ENCODE measurements at regions not wholly inside any gene's neighbourhood (a gene's known extent, or its start where the extent isn't known, plus 50 kb on each side); places are given as distances from the start of the nearest gene placed in this dataset.

- no peak for FAIRE-seq
- TF ChIP-seq POLR2A (IDR thresholded peaks at IDR 0.05; ENCODE audit: low read depth, low read length) = no peak
- no peak for DNase-seq (ENCODE audit: insufficient read length, low spot score)
Measured at GRCh38 chr7:49247759-49248158, 323.4 kb downstream of the CDC14C start.

- peak; percentile 57 for FAIRE-seq
- TF ChIP-seq POLR2A (IDR thresholded peaks at IDR 0.05; ENCODE audit: low read depth, low read length) = no peak
- no peak for DNase-seq (ENCODE audit: insufficient read length, low spot score)
Measured at GRCh38 chr7:49255054-49255453, 330.7 kb downstream of the CDC14C start.

GRCh38 chr7:49260538-49260937 lies 336.2 kb downstream of the CDC14C start:
- DNase-seq (ENCODE audit: insufficient read length, low spot score) (no peak), FAIRE-seq (no peak)
- no peak for TF ChIP-seq POLR2A (IDR thresholded peaks at IDR 0.05; ENCODE audit: low read depth, low read length)

GRCh38 chr7:49261928-49262327 lies 337.6 kb downstream of the CDC14C start:
- no peak for DNase-seq (ENCODE audit: insufficient read length, low spot score)
- FAIRE-seq = no peak
- no peak for TF ChIP-seq POLR2A (IDR thresholded peaks at IDR 0.05; ENCODE audit: low read depth, low read length)

GRCh38 chr7:49264530-49264929 lies 340.2 kb downstream of the CDC14C start:
- no peak for TF ChIP-seq POLR2A (IDR thresholded peaks at IDR 0.05; ENCODE audit: low read depth, low read length)
- DNase-seq (ENCODE audit: insufficient read length, low spot score) (no peak), FAIRE-seq (no peak)

- DNase-seq (ENCODE audit: insufficient read length, low spot score) = no peak
- TF ChIP-seq POLR2A (IDR thresholded peaks at IDR 0.05; ENCODE audit: low read depth, low read length) = no peak
- no peak for FAIRE-seq
Measured at GRCh38 chr7:49273897-49274296, 349.6 kb downstream of the CDC14C start.

GRCh38 chr7:49279891-49280290 lies 355.5 kb downstream of the CDC14C start:
- no peak for FAIRE-seq
- DNase-seq (ENCODE audit: insufficient read length, low spot score) = no peak
- TF ChIP-seq POLR2A (IDR thresholded peaks at IDR 0.05; ENCODE audit: low read depth, low read length) = no peak

- FAIRE-seq = no peak
- DNase-seq (ENCODE audit: insufficient read length, low spot score) = no peak
- no peak for TF ChIP-seq POLR2A (IDR thresholded peaks at IDR 0.05; ENCODE audit: low read depth, low read length)
Measured at GRCh38 chr7:49287653-49288052, 363.3 kb downstream of the CDC14C start.

- no peak for FAIRE-seq
- no peak for TF ChIP-seq POLR2A (IDR thresholded peaks at IDR 0.05; ENCODE audit: low read depth, low read length)
- DNase-seq (ENCODE audit: insufficient read length, low spot score) = no peak
Measured at GRCh38 chr7:49294611-49295010, 370.3 kb downstream of the CDC14C start.

GRCh38 chr7:49295146-49295545 lies 370.8 kb downstream of the CDC14C start:
- TF ChIP-seq POLR2A (IDR thresholded peaks at IDR 0.05; ENCODE audit: low read depth, low read length) = no peak
- DNase-seq (ENCODE audit: insufficient read length, low spot score) (no peak), FAIRE-seq (peak; percentile 36)

- no peak for DNase-seq (ENCODE audit: insufficient read length, low spot score)
- FAIRE-seq = no peak
- no peak for TF ChIP-seq POLR2A (IDR thresholded peaks at IDR 0.05; ENCODE audit: low read depth, low read length)
Measured at GRCh38 chr7:49297958-49298357, 373.6 kb downstream of the CDC14C start.

GRCh38 chr7:49308787-49309186 lies 384.4 kb downstream of the CDC14C start:
- no peak for TF ChIP-seq POLR2A (IDR thresholded peaks at IDR 0.05; ENCODE audit: low read depth, low read length)
- DNase-seq (ENCODE audit: insufficient read length, low spot score) = no peak
- no peak for FAIRE-seq

- FAIRE-seq (no peak), DNase-seq (ENCODE audit: insufficient read length, low spot score) (no peak)
- no peak for TF ChIP-seq POLR2A (IDR thresholded peaks at IDR 0.05; ENCODE audit: low read depth, low read length)
Measured at GRCh38 chr7:49320083-49320482, 395.7 kb downstream of the CDC14C start.

GRCh38 chr7:49321843-49322242 lies 397.5 kb downstream of the CDC14C start:
- no peak for TF ChIP-seq POLR2A (IDR thresholded peaks at IDR 0.05; ENCODE audit: low read depth, low read length)
- FAIRE-seq (no peak), DNase-seq (ENCODE audit: insufficient read length, low spot score) (no peak)

GRCh38 chr7:49322476-49322875 lies 398.1 kb downstream of the CDC14C start:
- TF ChIP-seq POLR2A (IDR thresholded peaks at IDR 0.05; ENCODE audit: low read depth, low read length) = no peak
- no peak for DNase-seq (ENCODE audit: insufficient read length, low spot score)
- FAIRE-seq = no peak

- FAIRE-seq (no peak), DNase-seq (ENCODE audit: insufficient read length, low spot score) (no peak)
- TF ChIP-seq POLR2A (IDR thresholded peaks at IDR 0.05; ENCODE audit: low read depth, low read length) = no peak
Measured at GRCh38 chr7:49324040-49324439, 399.7 kb downstream of the CDC14C start.
